GM21619 (cell line): ENCODE measurements at regions not wholly inside any gene's neighbourhood (a gene's known extent, or its start where the extent isn't known, plus 50 kb on each side); places are given as distances from the start of the nearest gene placed in this dataset.
A peak's percentile ranks its signal among the peaks of the same experiment; 100 is the strongest.

ENCODE experiments used
- ATAC-seq: cut with Tn5 transposase; IDR thresholded peaks from one replicate; pipeline ENCODE4 v1.9.1; 2021; ENCODE audit not compliant: unreplicated experiment

DNA sequence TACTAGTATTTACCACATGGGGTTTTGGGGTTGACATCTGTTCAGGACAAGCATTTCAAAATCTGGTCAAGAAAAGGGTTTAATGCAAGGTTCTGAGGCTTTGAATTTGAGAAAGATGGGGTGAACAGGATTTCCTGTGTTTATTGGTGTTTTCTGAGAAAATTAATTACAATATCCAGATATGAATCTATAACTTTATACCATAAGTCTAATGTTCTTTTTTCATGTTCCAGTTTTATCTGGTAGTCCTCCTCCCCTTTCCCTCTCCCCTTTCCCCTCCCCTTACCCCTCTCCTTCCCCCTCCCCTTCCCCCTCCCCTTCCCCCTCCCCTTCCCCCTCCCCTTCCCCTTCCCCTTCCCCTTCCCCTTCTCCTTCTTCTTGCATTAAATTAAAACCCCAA is 1518.2 kb upstream of the TMEFF2 start:
- no peak for ATAC-seq

DNA sequence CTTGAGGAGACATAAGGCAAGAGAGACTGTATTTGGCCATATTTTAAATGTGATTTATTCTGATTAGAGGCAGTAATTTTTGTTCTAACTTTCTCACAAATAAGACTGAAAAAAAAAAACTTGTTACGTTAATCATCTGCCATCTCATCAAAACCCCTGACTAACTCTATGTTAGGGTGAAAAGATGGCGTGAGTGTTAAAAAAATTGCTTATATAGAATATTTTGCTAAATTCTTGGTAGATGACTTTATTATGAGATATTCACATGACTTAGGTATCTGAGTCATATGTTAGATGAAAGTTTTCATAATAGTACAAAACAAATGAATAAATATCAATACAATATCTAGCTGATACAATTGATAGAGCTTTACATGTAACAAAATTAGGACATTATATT is 1508.7 kb upstream of the TMEFF2 start:
- no peak for ATAC-seq

DNA sequence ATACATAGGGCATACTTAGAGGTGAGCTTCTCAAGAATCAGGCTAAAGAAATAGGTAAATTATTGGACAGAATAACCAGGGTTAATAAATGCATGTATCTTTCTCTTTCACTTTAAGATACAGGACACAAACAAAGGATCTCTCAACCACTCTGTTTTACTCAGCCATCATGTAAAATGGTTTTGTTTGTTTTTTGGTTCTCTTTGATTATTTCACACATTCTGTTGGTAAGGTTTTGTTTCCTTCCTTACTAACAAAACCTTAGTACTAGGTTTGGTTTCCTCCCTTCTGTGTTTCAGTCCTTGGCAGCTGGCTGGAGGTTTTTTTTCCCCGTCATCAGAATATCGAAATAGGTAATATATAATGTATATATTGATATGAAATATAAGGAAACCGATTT is 1506.8 kb upstream of the TMEFF2 start:
- ATAC-seq, result no peak

DNA sequence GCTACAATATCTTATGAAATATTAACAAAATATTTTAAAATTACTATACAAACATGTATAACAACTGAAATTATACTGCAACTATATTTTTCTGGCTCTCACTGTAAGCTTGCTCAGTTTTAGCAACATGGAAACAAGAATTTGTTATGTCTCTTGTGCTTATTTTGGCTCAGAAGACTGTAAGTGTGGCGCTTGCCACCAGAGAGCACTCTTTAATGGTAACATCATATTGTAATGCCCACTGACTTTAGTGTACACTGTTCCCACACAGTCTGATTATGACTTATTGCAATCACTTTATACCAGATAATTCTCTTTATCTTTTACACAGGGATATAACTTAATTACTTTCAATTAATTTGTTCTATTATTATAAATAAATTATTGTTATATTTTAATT is 1500.6 kb upstream of the TMEFF2 start:
- ATAC-seq, result peak; percentile 74

DNA sequence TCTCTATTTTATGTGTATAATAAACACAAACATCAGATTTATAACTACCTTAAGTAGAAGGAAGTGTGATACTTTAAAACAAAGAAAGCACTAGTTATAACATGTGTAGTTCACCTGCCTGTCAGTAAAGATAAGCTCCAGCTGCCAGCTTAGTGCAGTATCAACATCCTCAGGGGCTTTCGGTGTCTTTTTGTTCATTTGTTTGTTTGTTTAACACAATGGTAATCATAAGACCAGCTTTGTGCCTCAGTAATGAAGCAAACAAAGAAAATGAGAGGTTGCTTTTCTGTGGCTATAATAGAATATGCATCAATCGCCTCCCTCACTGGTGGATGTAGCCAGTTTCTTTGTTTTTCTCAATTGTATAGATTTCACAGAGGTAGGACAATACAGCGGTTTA is 1499.0 kb upstream of the TMEFF2 start:
- ATAC-seq, result no peak

DNA sequence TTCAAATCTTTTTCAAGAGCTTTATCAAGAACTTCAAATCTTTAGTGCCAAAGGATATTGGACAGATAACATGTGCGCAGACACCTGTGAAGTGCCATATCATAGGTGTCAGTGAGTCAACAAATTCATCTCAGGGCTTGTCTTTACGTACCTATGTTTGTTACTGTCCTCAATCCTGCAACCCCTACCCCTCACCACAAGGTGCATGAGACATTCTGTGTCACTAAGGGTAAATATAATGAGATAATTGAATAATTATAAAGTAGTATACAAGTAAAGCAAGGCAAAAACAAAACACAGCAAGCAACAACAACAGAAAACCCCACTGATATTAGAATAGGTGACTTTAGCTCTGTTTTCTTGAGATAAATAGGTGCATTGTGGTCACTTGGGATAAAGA is 1495.8 kb upstream of the TMEFF2 start:
- no peak for ATAC-seq

DNA sequence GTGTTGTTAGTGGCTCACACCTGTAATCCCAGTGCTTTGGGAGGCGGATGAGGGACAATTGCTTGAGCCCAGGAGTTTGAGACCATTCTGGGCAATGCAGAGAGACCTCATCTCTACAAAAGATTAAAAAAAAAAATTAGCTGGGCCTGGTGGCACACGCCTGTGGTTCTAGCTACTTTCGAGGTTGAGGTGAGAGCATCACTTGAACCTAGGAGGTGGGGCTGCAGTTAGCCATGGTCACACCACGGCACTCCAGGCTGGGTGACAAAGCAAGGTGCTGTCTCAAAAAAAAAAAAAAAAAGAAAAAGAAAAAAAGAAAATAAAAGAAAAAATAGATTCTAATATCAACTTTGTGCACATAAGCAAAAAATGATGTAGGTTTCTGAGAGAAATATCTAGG is 1492.5 kb upstream of the TMEFF2 start:
- ATAC-seq, result no peak

DNA sequence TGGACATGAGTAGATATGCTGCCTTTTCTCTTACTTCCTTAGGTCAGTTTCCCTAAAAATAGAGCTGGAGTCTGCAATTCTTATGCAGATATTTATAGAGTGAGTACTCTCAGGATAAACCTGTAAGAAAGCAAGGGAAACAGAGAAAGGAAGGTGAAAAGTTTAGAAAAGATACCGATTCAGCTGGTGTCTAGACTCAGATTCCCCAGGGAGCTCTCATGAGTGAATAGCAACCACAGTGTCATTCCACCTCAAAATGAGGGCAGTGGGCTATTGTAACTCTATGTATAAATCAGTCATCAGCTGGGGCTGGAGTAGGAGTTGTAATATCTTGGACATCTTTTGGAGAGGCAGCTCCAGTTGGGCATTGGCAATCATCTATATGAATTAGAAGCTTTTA is 1485.1 kb upstream of the TMEFF2 start:
- no peak for ATAC-seq

DNA sequence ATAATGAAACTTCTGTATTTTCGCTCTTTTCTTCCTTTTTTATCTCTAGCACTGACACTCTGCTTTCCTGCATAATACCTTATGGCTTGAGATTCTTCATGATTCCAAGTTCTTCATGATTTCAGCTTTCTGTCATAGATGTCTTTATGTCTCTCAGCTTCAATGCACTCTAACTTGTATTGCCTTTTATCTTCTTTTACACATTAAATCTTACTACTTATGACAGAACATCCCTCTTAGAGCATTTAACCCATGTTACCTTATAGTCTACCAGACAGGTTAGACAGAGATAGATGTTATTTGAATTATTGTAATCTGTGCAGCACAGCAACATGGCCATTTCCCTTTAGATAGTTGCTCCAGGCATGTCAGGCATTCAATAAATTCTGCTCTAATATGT is 1475.7 kb upstream of the TMEFF2 start:
- ATAC-seq, result no peak

DNA sequence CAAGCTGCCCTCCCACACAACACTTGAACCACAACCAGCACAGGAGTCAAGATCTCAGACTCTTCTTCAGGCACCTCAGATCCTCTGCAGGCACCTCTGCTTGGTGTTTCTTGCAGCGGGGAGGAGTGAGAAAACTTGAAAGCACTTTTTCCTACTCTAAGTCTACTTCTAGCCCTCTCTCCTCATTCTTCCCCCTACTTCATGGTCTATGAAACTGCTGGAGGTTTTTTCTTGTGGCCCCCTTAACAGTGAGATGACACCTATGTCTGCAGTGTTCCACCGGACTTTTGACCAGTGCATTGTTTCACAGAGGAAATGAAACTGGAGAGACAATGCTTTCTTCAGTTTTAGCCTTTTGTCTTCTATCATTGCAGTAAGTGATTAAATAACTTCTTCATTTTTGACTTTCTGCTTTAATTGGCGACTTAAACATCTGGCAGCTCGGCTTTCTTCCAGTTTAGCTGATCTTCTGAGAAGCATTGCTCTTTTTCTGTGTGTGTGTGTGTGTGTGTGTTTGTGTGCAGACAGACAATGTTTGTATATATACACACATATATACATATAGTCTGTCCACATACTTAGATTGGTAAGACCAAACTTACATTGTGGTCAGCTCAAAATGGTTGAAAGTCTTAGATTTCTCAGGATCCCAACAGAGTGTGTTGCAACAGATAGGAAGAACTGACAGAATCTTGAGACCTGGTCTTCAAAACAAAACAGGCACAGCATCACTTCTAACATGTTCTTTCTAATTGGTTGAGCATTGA is 1474.0 kb upstream of the TMEFF2 start:
- peak; percentile 48 for ATAC-seq

DNA sequence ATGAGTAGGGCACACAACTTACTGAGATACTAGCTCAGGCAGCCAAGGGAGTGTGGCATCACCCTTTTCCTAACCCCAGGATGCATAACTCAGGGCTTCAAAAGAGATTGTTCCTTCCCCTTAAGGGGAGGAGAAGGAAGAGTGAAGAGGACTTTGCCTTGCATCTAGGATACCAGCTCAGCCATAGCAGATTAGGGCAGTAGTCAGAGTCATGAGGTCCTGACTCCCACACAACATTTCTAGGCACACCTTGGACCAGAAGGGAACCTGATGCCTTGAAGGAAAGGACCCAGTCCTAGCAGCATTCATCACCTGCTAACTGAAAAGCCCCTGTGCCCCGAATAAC is 1433.2 kb upstream of the TMEFF2 start:
- no peak for ATAC-seq

DNA sequence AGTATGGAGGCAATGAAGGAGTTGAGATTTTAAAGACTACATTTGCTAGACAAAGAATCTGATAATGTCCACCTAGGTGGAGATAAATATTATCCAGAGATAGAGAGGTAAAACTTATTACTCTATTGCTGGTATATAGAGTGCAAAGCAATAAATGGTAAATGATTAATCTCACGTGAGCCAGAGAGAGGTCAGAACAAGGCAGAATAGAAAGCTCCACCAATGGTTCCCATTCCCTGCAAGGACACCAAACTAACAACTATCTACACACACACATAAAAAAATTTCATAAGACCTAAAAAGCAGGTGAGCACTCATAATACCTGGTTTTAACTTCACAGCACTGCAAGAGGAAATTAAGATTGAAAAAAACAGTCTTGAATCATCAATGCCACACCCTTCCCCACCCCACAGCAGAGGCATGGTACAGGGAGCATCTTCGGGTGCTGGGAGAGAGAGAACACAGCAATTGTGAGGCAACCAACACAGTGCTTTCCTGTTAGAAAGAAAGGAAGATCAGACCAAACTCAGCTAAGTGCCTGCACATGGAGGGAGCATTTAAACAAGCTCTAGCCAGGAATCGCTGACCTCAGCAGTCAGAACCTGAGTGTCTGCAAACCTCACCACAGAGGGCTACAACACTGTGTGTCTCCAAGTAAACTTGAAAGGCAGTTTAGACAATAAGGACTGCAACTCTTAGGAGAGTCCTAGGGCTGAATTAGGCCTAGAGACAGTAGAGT is 1432.6 kb upstream of the TMEFF2 start:
- no peak for ATAC-seq

DNA sequence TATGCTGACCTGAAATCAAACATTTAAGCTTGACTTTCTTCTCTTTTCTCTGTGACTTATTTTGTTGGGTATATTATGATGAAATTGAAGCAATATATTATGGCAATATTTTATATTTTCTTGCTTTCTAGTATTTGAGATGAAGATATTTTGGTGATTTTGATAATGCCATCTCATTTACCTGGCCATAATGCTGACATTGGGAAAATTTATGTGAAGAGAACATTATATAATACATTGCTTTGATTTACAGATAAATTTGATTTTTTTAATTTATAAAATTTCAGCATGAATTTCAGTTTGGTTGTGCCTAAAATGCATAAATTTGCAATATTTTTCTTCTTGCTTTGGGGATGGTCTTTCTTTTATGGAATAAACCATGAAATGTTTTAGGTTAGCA is 1413.7 kb upstream of the TMEFF2 start:
- ATAC-seq, result no peak

DNA sequence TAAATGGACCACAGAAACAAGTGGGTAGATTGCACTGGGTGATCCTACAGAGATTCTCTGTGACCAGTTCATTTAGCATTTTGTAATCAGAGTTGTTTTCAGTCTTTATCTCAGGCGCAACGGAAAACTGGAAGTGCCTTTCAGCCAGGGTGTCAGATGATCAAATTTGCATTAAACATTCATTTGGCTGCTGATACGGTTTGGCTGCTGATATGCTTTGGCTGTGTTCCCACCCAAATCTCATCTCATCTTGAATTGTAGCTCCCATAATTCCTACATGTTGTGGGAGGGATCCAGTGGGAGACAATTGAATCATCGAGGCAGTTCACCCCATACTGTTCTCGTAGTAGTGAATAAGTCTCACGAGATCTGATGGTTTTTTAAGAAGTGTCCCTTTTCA is 1396.1 kb upstream of the TMEFF2 start:
- ATAC-seq, result no peak

DNA sequence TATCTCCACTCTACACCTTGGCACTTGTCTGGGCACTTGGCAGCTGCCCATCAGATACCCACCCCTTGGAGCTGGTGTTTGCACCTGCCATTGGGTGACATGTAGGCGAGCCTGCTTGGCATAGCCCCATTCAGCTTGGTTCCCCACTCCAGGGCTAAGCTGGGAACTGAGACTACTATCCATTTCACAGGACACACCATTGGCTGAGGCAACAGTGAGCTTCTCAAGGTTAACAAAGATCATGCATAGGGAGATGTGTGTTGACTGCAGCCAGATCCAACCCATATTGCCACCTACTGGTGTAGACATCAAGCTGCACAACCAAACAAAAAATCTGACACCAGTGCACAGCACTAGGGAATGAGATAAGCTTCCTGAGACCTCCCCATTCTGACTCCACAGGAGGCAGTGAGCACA is 1389.8 kb upstream of the TMEFF2 start:
- ATAC-seq, result peak; percentile 87

DNA sequence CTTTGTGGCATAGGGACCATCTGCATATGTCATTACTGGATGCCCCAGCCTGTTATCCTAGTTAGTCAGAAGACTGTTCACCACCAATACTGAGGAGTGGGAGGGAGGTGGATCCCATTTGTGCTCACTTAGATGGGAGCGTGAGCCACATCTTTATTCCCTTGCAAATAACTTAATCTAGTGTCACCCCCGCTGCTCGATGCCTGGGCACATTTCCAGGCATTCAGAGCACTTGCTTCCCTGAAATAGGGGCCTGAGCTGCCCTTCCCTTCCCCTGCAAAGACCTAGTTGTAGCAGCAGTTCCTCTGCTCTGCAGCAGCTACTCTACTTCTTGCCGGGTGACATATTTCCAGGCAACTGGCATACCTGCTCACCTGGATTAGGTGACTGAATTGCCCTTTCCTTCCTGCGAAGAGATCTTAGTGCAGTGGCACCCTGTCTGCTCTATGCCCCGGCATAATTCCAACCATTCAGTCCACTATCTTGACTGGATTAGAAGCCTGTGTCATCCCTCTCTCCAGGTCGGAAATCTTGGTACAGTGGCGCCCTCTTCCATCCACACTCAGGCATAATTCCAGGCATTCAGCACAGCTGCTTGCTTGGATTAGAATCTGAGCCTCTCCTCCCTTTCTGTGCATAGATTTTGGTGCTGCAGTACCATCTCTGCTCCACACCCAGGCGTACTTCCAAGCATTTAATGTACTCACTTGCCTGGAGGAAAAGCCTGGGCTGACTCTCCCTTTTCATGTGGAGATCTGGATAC is 1389.1 kb upstream of the TMEFF2 start:
- no peak for ATAC-seq

DNA sequence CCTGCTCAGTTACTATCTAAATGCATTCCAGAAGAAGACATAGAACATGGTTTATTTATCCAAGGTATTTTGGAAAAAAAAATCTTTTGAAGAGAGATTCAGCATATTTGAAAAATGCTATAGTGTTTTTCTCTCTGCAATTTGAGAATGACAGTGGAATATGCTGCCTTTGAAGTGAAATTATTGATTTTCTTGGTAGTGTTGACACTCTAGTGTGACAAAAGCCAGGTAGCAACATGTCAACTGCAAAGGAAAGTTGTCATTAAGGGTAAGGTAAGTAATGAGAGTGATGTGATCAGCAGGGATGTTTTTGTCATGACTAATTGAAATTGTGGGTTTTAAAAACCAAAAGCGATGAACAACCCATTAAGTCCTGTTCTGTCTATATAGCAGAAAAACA is 1387.1 kb upstream of the TMEFF2 start:
- no peak for ATAC-seq

DNA sequence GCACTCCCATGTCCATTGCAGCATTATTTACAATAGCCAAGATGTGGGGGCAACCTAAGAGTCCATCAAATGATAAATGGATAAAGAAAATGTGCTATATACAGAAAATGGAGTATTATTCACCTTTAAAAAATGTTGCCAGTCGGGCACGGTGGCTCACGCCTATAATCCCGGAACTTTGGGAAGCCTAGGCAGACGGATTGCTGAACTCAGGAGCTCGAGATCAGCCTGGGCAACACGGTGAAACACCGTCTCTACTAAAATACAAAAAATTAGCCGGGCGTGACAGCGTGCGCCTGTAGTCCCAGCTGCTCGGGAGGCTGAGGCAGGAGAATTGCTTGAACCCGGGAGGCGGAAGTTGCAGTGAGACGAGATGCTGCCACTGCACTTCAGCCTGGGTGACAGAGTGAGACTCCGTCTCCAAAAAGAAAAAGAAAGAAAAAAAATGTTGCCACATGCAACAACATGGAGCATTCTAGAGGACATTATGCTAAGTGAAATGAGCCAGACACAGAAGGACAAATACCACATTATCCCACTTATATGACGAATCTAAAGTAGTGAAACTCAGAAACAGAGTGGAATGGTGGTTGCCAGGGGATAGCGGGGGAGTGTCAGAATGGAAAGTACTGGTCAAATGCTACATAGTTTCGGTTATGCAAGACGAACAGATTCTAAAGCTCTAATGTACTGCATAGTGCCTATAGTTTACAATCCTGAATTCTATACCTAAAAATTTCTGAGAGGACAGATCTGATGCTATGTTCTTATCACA is 1385.6 kb upstream of the TMEFF2 start:
- ATAC-seq, result no peak

DNA sequence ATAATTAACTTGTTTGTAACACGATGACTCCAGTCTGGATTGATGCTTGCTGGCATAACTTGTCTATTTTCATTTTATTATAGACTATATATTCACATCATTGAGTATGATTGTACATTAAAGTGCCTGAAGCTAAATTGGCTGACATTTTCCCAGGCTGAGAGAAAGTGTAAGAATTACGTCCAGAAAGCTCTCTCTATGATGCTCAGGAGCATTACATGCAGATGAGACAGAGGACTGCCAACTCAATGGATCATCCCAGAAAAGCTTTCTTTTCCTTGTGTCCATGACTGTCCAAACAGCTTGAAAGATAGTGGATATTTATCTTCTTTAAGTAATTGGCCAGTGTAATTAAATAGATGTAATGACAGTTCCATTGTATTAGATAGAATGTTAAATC is 1372.2 kb upstream of the TMEFF2 start:
- ATAC-seq, result no peak

DNA sequence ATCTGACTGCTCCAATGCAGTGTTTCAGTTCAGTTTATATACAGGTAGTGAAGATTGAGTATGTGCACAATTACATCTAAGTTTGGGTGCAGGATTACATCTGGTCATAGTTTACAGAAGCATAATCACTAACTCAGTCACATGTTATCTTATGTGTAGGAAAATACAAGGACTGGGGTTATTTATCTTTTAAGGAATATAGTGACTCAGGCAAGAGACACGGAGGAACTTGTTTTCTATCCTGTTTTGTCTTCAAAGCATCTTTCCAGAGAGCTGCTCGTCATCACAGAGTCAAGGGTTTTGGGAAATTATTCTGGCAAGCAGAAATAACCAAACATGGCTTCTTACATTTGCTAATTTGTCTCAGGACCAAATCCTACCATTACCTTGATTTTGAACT is 1371.5 kb upstream of the TMEFF2 start:
- ATAC-seq, result no peak

DNA sequence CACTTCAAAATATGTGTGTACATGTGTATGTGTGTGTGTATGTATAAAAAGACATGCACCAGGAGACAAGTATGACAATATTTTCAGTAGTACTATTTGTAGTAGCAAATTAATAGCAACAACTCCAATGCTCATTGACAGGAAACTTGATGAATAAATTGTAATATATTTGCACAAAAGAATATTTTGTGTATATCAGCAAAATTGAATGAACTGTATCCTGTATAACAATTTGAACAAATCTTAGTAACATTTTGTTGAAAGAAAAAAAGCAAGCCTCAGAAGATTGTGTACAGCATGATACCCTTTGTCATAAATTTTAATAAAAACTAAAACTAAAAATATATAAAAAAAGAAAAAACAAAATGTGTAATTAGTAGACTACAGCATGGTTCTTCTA is 1367.3 kb upstream of the TMEFF2 start:
- no peak for ATAC-seq
